ENCODE measurements at regions not wholly inside any gene's neighbourhood (a gene's known extent, or its start where the extent isn't known, plus 50 kb on each side); places are given as distances from the start of the nearest gene placed in this dataset.

DNA sequence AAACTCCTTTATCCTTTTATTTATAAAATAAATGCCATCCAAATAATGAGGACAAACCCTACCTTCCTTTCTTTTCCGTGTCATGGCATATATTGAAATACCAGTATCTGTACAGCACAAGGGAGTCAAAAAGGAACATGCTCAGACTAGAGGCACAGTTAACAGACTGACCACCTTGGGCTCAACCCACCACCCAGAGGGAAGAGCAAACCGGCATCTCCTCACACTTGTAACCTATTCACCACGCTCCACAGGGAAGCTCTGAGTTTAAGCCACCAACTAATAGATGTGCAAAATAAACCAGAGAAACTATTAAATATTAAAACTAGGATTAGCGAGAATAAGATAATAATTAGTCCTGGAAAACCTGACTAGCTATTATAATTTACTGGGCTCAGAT is 112.7 kb downstream of the SIPA1L2 start:
- no TSS peak for BruUV-seq (replicated peaks)
- TF ChIP-seq SIN3A (IDR thresholded peaks at IDR 0.05; ENCODE audit: borderline replicate concordance, insufficient read depth, low read depth, low read length) = no peak
- TF ChIP-seq, protein P1, sequence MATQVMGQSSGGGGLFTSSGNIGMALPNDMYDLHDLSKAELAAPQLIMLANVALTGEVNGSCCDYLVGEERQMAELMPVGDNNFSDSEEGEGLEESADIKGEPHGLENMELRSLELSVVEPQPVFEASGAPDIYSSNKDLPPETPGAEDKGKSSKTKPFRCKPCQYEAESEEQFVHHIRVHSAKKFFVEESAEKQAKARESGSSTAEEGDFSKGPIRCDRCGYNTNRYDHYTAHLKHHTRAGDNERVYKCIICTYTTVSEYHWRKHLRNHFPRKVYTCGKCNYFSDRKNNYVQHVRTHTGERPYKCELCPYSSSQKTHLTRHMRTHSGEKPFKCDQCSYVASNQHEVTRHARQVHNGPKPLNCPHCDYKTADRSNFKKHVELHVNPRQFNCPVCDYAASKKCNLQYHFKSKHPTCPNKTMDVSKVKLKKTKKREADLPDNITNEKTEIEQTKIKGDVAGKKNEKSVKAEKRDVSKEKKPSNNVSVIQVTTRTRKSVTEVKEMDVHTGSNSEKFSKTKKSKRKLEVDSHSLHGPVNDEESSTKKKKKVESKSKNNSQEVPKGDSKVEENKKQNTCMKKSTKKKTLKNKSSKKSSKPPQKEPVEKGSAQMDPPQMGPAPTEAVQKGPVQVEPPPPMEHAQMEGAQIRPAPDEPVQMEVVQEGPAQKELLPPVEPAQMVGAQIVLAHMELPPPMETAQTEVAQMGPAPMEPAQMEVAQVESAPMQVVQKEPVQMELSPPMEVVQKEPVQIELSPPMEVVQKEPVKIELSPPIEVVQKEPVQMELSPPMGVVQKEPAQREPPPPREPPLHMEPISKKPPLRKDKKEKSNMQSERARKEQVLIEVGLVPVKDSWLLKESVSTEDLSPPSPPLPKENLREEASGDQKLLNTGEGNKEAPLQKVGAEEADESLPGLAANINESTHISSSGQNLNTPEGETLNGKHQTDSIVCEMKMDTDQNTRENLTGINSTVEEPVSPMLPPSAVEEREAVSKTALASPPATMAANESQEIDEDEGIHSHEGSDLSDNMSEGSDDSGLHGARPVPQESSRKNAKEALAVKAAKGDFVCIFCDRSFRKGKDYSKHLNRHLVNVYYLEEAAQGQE (IDR thresholded peaks at IDR 0.05; ENCODE audit: insufficient read depth in 1 of 2, low read depth in 2 of 2, low read length in 1 of 2) = no peak
- no peak for TF ChIP-seq POLR2AphosphoS5 (IDR thresholded peaks at IDR 0.05; ENCODE audit: low read depth, low read length)
- TF ChIP-seq, protein P2, sequence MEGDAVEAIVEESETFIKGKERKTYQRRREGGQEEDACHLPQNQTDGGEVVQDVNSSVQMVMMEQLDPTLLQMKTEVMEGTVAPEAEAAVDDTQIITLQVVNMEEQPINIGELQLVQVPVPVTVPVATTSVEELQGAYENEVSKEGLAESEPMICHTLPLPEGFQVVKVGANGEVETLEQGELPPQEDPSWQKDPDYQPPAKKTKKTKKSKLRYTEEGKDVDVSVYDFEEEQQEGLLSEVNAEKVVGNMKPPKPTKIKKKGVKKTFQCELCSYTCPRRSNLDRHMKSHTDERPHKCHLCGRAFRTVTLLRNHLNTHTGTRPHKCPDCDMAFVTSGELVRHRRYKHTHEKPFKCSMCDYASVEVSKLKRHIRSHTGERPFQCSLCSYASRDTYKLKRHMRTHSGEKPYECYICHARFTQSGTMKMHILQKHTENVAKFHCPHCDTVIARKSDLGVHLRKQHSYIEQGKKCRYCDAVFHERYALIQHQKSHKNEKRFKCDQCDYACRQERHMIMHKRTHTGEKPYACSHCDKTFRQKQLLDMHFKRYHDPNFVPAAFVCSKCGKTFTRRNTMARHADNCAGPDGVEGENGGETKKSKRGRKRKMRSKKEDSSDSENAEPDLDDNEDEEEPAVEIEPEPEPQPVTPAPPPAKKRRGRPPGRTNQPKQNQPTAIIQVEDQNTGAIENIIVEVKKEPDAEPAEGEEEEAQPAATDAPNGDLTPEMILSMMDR (IDR thresholded peaks at IDR 0.05) = no peak
- TF ChIP-seq TCF7L2 (IDR thresholded peaks at IDR 0.05; ENCODE audit: low read depth, low read length) = no peak
- no peak overlapping the region for H3K27ac ChIP-seq (ENCODE audit: low read length)
- no peaks in the 10 kb centered on the region for H3K36me3 ChIP-seq (ENCODE audit: control insufficient read depth, insufficient read depth, low read length)
- intact Hi-C loops (cut with micrococcal nuclease; ENCODE audit: unreplicated experiment) = no loop called here
- POLR2A ChIA-PET = no interaction called here
- DNase-seq (ENCODE audit: low read depth, low spot score) (no peak), ATAC-seq (no peak)
- no peaks in the 10 kb centered on the region for H3K27me3 ChIP-seq (ENCODE audit: control insufficient read depth, insufficient read depth, low read length)
- CTCF ChIA-PET = no interaction called here
- in situ Hi-C loops (cut with HindIII; ENCODE audit: low pct_unique_long_range_greater_than_20kb, low sequenced_read_pairs) = no loop called here
- no peak overlapping the region for H3K4me3 ChIP-seq (ENCODE audit: low read depth in 2 of 2, low read length in 2 of 2)
- no peaks in the 10 kb centered on the region for H3K4me1 ChIP-seq (ENCODE audit: control insufficient read depth, insufficient read depth, low read length)
- no peaks in the 10 kb centered on the region for H3K9me3 ChIP-seq (ENCODE audit: control insufficient read depth, insufficient read depth, low read depth, low read length)

DNA sequence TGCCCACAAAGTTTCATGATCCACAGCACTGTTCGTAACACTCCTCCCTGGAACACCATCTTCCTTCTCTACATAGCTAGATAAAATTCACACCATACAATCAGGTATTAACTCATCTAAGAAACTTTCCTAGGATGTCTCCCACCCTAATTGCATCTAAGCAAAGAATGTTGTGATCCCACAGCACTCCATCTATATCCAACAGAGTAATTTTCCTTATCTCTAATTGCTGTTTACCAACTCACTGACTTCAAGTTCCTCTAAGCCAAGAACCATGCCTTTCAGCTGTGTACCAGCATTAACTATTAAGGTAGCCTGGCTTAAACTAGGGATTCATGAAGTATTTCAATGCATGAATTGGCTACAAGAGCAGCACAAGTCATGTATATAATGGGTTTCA is 114.2 kb downstream of the SIPA1L2 start:
- Histone ChIP-seq H3K4me3 (ENCODE audit: low read depth in 2 of 2, low read length in 2 of 2) (no peak overlapping the region), H3K27ac (ENCODE audit: low read length) (no peak overlapping the region), H3K27me3 (ENCODE audit: control insufficient read depth, insufficient read depth, low read length) (no peaks in the 10 kb centered on the region), H3K36me3 (ENCODE audit: control insufficient read depth, insufficient read depth, low read length) (no peaks in the 10 kb centered on the region), H3K4me1 (ENCODE audit: control insufficient read depth, insufficient read depth, low read length) (no peaks in the 10 kb centered on the region), H3K9me3 (ENCODE audit: control insufficient read depth, insufficient read depth, low read depth, low read length) (no peaks in the 10 kb centered on the region)
- ATAC-seq = no peak
- ChIA-PET POLR2A (no interaction called here), CTCF (no interaction called here)
- intact Hi-C loops (cut with micrococcal nuclease; ENCODE audit: unreplicated experiment) = no loop called here
- in situ Hi-C loops (cut with HindIII; ENCODE audit: low pct_unique_long_range_greater_than_20kb, low sequenced_read_pairs) = no loop called here
- TF ChIP-seq, protein P1 (IDR thresholded peaks at IDR 0.05; ENCODE audit: insufficient read depth in 1 of 2, low read depth in 2 of 2, low read length in 1 of 2) = no peak
- TF ChIP-seq TCF7L2 (IDR thresholded peaks at IDR 0.05; ENCODE audit: low read depth, low read length) (no peak), SIN3A (IDR thresholded peaks at IDR 0.05; ENCODE audit: borderline replicate concordance, insufficient read depth, low read depth, low read length) (no peak), POLR2AphosphoS5 (IDR thresholded peaks at IDR 0.05; ENCODE audit: low read depth, low read length) (no peak)
- TF ChIP-seq, protein P2 (IDR thresholded peaks at IDR 0.05) = no peak
- DNase-seq (ENCODE audit: low read depth, low spot score) = no peak
- BruUV-seq (replicated peaks) = no TSS peak
